ENCODE measurements at regions not wholly inside any gene's neighbourhood (a gene's known extent, or its start where the extent isn't known, plus 50 kb on each side); places are given as distances from the start of the nearest gene placed in this dataset.

GRCh38 chr6:44049163-44049988 lies 77.9 kb downstream of the MRPL14 start (continued):
- no peak for TF ChIP-seq U2AF2 (IDR thresholded peaks at IDR 0.05; ENCODE audit: low read depth, low read length)

- Histone ChIP-seq H3K9ac (ENCODE audit: insufficient read depth, low read depth, low read length) (no peak overlapping the region), H3K9me3 (ENCODE audit: low read length) (no peaks in the 10 kb centered on the region), H3K4me1 (ENCODE audit: insufficient read depth, low read length) (peaks cover 50% of the 10 kb centered on the region), H3K4me3 (replicated peaks in 1 of 3; ENCODE audit: insufficient read depth in 1 of 3, low read depth in 2 of 3, low read length in 3 of 3) (no peak overlapping the region), H3K36me3 (replicated peaks in 1 of 2; ENCODE audit: control insufficient read depth in 1 of 2, insufficient read depth in 2 of 2, low read length in 2 of 2) (no peaks in the 10 kb centered on the region), H3K4me2 (ENCODE audit: low read depth, low read length) (no peak overlapping the region), H4K20me1 (ENCODE audit: insufficient read depth, low read length) (no peaks in the 10 kb centered on the region), H3K79me2 (ENCODE audit: insufficient read depth, low read length) (no peaks in the 10 kb centered on the region), H3K27me3 (ENCODE audit: control insufficient read depth in 1 of 2, insufficient read depth in 2 of 2, low read length in 2 of 2) (peaks cover 0 to 31% of the 10 kb centered on the region in 2 experiments; a peak in 2 of 5 replicates), H2AFZ (ENCODE audit: low read length) (no peak overlapping the region), H3K27ac (ENCODE audit: extremely low read length, insufficient read depth, low read length) (no peak overlapping the region)
- ATAC-seq (no peak), FAIRE-seq (no peak), DNase-seq (ENCODE audit: low spot score) (no peak)
- ChIA-PET POLR2A (no interaction called here), CTCF (ENCODE audit: low intra/inter-chr PET ratio, low total read pairs) (no interaction called here)
- TF ChIP-seq MYNN (CRISPR knock-in tag; IDR thresholded peaks at IDR 0.05; ENCODE audit: low read depth) (no peak), ZNF607 (CRISPR knock-in tag; IDR thresholded peaks at IDR 0.05; ENCODE audit: borderline replicate concordance) (no peak), ZNF160 (CRISPR knock-in tag; IDR thresholded peaks at IDR 0.05) (no peak), ISL2 (CRISPR knock-in tag; IDR thresholded peaks at IDR 0.05) (no peak), ZNF761 (CRISPR knock-in tag; conservative IDR thresholded peaks at IDR 0.05) (no peak), PPARG (CRISPR knock-in tag; conservative IDR thresholded peaks at IDR 0.05) (no peak), ZNF44 (CRISPR knock-in tag; IDR thresholded peaks at IDR 0.05) (no peak)
- TF ChIP-seq, protein P1, sequence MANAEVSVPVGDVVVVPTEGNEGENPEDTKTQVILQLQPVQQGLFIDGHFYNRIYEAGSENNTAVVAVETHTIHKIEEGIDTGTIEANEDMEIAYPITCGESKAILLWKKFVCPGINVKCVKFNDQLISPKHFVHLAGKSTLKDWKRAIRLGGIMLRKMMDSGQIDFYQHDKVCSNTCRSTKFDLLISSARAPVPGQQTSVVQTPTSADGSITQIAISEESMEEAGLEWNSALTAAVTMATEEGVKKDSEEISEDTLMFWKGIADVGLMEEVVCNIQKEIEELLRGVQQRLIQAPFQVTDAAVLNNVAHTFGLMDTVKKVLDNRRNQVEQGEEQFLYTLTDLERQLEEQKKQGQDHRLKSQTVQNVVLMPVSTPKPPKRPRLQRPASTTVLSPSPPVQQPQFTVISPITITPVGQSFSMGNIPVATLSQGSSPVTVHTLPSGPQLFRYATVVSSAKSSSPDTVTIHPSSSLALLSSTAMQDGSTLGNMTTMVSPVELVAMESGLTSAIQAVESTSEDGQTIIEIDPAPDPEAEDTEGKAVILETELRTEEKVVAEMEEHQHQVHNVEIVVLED (CRISPR knock-in tag; IDR thresholded peaks at IDR 0.05; ENCODE audit: borderline replicate concordance): no peak
- TF ChIP-seq, protein P2, sequence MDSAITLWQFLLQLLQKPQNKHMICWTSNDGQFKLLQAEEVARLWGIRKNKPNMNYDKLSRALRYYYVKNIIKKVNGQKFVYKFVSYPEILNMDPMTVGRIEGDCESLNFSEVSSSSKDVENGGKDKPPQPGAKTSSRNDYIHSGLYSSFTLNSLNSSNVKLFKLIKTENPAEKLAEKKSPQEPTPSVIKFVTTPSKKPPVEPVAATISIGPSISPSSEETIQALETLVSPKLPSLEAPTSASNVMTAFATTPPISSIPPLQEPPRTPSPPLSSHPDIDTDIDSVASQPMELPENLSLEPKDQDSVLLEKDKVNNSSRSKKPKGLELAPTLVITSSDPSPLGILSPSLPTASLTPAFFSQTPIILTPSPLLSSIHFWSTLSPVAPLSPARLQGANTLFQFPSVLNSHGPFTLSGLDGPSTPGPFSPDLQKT (CRISPR knock-in tag; IDR thresholded peaks at IDR 0.05; ENCODE audit: borderline replicate concordance): no peak
- in situ Hi-C loops (cut with HindIII; ENCODE audit: extremely low pct_ligation_motif_present, low pct_unique_long_range_greater_than_20kb) (no loop called here), intact Hi-C loops (cut with micrococcal nuclease; ENCODE audit: unreplicated experiment) (no loop called here)
- BruUV-seq (replicated peaks): no TSS peak
- 63% methylated on average over 4 of the region's 6 CpGs for WGBS (ENCODE audit: low lambda C conversion rate)
Measured at GRCh38 chr6:44048277-44048676, 79.0 kb downstream of the MRPL14 start.
